ENCODE measurements at regions not wholly inside any gene's neighbourhood (a gene's known extent, or its start where the extent isn't known, plus 50 kb on each side); places are given as distances from the start of the nearest gene placed in this dataset.

DNA sequence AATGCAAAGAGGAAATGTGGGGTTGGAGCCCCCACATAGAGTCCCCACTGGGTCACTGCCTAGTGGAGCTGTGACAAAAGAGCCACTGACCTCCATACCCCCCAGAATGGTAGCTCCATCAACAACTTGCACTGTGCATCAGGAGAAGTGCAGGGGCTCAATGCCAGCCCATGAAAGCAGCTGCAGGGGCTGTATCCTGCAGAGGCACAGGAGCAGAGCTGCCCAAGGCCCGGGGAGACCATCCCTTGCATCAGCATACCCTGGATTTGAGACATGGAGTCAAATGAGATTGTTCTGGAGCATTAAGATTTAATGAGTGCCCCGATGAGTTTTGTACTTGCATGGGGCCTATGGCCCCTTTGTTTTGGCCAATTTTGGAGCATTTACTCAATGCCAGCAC lies 1023.6 kb downstream of the VRK1 start:
- Histone ChIP-seq H3K4me1 (no peaks in the 10 kb centered on the region), H3K27me3 (no peaks in the 10 kb centered on the region), H3K9me3 (no peaks in the 10 kb centered on the region), H3K27ac (no peak overlapping the region), H3K36me3 (no peaks in the 10 kb centered on the region), H3K4me3 (replicated peaks in 1 of 3) (no peak overlapping the region)
- no peak for DNase-seq
- no peak for TF ChIP-seq POLR2A (IDR thresholded peaks at IDR 0.05)
- TF ChIP-seq, protein P1, sequence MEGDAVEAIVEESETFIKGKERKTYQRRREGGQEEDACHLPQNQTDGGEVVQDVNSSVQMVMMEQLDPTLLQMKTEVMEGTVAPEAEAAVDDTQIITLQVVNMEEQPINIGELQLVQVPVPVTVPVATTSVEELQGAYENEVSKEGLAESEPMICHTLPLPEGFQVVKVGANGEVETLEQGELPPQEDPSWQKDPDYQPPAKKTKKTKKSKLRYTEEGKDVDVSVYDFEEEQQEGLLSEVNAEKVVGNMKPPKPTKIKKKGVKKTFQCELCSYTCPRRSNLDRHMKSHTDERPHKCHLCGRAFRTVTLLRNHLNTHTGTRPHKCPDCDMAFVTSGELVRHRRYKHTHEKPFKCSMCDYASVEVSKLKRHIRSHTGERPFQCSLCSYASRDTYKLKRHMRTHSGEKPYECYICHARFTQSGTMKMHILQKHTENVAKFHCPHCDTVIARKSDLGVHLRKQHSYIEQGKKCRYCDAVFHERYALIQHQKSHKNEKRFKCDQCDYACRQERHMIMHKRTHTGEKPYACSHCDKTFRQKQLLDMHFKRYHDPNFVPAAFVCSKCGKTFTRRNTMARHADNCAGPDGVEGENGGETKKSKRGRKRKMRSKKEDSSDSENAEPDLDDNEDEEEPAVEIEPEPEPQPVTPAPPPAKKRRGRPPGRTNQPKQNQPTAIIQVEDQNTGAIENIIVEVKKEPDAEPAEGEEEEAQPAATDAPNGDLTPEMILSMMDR (IDR thresholded peaks at IDR 0.05): no peak
- intact Hi-C loops (cut with DNase I): no loop called here
- WGBS, 2 donors: 45 to 64% methylated on average over 2 of the region's 2 CpGs

DNA sequence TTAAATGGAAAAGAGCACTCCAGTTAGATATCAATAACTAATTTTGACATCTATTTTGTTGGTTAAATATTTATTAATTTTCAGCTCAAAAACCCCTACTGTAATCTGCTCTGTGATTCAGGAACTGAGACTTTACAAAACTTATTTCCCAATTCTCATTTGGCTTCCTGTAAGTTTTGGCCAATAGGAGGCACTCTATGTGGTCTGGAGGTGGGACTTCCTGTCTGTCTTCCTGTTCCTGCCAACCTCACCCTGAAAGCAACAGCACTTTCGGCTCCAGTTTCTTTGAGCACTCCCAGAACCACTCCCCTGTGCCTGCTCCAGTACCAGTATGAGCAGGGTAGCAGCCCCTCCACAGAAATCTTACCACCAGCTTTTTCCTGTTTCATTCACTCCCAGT lies 1027.0 kb downstream of the VRK1 start:
- Histone ChIP-seq H3K4me1 (no peaks in the 10 kb centered on the region), H3K27me3 (no peaks in the 10 kb centered on the region), H3K27ac (no peak overlapping the region), H3K9me3 (no peaks in the 10 kb centered on the region), H3K4me3 (replicated peaks in 1 of 3) (no peak overlapping the region), H3K36me3 (no peaks in the 10 kb centered on the region)
- no peak for DNase-seq
- TF ChIP-seq POLR2A (IDR thresholded peaks at IDR 0.05): no peak
- TF ChIP-seq, protein P1 (IDR thresholded peaks at IDR 0.05): no peak
- intact Hi-C loops (cut with DNase I): no loop called here
- WGBS, 2 donors: 35 to 48% methylated on average over 1 of the region's 1 CpG

DNA sequence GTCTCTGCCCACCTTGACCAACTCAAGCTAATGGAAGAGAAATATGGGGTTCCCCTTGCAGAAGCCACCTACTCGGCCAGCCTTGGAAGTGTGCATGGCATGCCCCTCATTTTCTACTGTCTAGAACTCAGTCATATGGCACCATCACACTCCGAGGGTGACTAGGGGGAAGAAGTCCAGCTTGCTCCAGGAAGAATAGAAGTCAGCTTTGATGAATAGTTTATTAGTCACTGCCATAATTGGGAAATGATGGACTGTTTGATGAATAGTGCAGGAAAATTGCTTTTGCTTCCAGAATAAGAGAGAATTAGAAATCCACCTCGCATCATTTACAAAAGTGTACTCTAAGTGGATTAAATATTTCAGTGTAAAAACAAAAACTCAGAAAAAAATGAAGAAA lies 1030.6 kb downstream of the VRK1 start:
- Histone ChIP-seq H3K27ac (no peak overlapping the region), H3K4me1 (no peaks in the 10 kb centered on the region), H3K9me3 (no peaks in the 10 kb centered on the region), H3K27me3 (no peaks in the 10 kb centered on the region), H3K4me3 (replicated peaks in 1 of 3) (no peak overlapping the region), H3K36me3 (no peaks in the 10 kb centered on the region)
- TF ChIP-seq, protein P1 (IDR thresholded peaks at IDR 0.05): no peak
- TF ChIP-seq POLR2A (IDR thresholded peaks at IDR 0.05): no peak
- DNase-seq: no peak
- 77 to 84% methylated on average over 3 of the region's 3 CpGs for WGBS, 2 donors
- intact Hi-C loops (cut with DNase I): no loop called here

DNA sequence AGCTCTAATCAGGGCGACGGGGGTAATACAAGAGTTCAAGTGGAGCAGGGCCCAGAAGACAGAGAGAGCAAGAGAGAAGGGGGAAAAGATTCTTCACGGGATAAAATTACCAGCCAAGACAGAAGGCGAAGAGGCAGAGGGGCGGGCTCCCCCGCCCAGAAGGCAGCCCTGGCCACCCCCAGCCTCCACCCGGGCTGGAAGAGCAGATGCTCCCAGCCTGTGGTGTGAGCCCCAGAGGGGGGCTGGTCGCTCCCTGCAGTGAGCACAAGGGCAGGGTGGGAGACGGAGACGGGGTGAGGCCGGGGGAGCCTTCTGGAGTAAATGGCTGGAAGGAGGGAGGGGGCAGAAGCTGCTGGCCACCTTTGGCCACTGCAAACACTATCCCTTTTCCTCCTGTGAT lies 1035.6 kb downstream of the VRK1 start:
- H3K27ac ChIP-seq: no peak overlapping the region
- H3K36me3 ChIP-seq: no peaks in the 10 kb centered on the region
- no peak overlapping the region for H3K4me3 ChIP-seq (replicated peaks in 1 of 3)
- TF ChIP-seq, protein P1 (IDR thresholded peaks at IDR 0.05): no peak
- TF ChIP-seq POLR2A (IDR thresholded peaks at IDR 0.05): no peak
- no peaks in the 10 kb centered on the region for H3K4me1 ChIP-seq
- WGBS, 2 donors: 58 to 68% methylated on average over 11 of the region's 11 CpGs
- no peaks in the 10 kb centered on the region for H3K27me3 ChIP-seq
- DNase-seq: no peak
- intact Hi-C loops (cut with DNase I): no loop called here
- no peaks in the 10 kb centered on the region for H3K9me3 ChIP-seq

DNA sequence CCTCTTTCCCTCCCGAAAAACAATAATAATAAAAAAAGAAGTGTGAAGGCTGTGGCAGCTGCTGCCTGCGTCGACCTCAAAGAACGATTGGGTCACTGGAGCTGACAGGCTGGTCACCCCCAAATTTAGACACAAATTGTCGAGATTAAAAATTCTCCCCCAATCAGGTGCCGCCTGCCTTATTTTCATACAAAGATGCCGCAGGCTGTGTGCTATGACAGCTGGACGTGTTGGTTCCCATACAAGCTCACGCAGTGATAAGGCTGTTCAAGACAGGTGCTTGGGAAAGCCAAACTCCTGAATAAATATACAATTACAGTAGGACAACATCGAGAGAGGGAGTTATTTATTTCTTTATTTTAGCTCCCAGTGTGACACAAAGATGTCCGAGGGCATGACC lies 1041.8 kb downstream of the VRK1 start:
- H3K36me3 ChIP-seq: no peaks in the 10 kb centered on the region
- no peak for DNase-seq
- H3K27me3 ChIP-seq: no peaks in the 10 kb centered on the region
- intact Hi-C loops (cut with DNase I): no loop called here
- H3K9me3 ChIP-seq: no peaks in the 10 kb centered on the region
- 73 to 77% methylated on average over 11 of the region's 11 CpGs for WGBS, 2 donors
- H3K27ac ChIP-seq: no peak overlapping the region
- TF ChIP-seq, protein P1 (IDR thresholded peaks at IDR 0.05): no peak
- no peak for TF ChIP-seq POLR2A (IDR thresholded peaks at IDR 0.05)
- H3K4me1 ChIP-seq: no peaks in the 10 kb centered on the region
- no peak overlapping the region for H3K4me3 ChIP-seq (replicated peaks in 1 of 3)
